Body of pancreas (tissue), 4 donors: ENCODE measurements at regions not wholly inside any gene's neighbourhood (a gene's known extent, or its start where the extent isn't known, plus 50 kb on each side); places are given as distances from the start of the nearest gene placed in this dataset.

Source experiments
- POLR2A ChIP-seq, 3 donors: fragments of 450-650 bp; IDR thresholded peaks; one replicate each; pipeline ENCODE4 v1.6.1; 2016; ENCODE audit warnings: antibody characterized with exemption in 3 of 3, mild to moderate bottlenecking in 2 of 3
- TF ChIP-seq, protein P1 (sequence below), 7 experiments: fragments of 450-650 bp in 4 of 7; fragments of 200-600 bp in 3 of 7; sonication (generic) in 3 of 7; IDR thresholded peaks; one replicate each; pipeline ENCODE4 v1.5.1; 2016 to 2019; ENCODE audit warnings: antibody characterized with exemption in 7 of 7

- TF ChIP-seq, protein P1, sequence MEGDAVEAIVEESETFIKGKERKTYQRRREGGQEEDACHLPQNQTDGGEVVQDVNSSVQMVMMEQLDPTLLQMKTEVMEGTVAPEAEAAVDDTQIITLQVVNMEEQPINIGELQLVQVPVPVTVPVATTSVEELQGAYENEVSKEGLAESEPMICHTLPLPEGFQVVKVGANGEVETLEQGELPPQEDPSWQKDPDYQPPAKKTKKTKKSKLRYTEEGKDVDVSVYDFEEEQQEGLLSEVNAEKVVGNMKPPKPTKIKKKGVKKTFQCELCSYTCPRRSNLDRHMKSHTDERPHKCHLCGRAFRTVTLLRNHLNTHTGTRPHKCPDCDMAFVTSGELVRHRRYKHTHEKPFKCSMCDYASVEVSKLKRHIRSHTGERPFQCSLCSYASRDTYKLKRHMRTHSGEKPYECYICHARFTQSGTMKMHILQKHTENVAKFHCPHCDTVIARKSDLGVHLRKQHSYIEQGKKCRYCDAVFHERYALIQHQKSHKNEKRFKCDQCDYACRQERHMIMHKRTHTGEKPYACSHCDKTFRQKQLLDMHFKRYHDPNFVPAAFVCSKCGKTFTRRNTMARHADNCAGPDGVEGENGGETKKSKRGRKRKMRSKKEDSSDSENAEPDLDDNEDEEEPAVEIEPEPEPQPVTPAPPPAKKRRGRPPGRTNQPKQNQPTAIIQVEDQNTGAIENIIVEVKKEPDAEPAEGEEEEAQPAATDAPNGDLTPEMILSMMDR (IDR thresholded peaks at IDR 0.05): no peak
- TF ChIP-seq POLR2A (IDR thresholded peaks at IDR 0.05): no peak
These were observed 115.8 kb upstream of the THY1 start for GRCh38 chr11:119538753-119539152.
